ENCODE measurements at regions not wholly inside any gene's neighbourhood (a gene's known extent, or its start where the extent isn't known, plus 50 kb on each side); places are given as distances from the start of the nearest gene placed in this dataset.

DNA sequence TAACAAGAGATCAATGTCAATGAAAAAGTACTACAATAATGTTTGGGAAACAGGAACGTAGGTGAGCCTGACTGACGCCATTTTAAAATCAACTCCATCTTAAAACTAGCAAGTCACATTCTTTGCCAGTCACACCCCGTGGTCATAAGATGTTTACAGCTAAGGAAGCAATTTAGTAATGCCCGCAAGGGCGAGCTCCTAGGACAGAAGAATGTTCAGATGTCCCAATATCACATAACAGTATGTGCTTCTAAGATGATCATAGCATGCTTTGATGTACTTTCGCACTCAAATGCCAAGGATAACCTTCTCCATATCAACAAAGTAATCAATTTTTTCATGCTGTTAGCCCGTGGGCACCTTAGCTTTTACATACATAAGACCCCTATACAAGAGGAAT is 113.8 kb upstream of the EGFR start:
- no peak for TF ChIP-seq MXI1 (IDR thresholded peaks at IDR 0.05; ENCODE audit: borderline replicate concordance, low read depth, low read length)
- TF ChIP-seq FOS (IDR thresholded peaks at IDR 0.05; ENCODE audit: low read depth, low read length) = no peak
- TF ChIP-seq, protein P1, sequence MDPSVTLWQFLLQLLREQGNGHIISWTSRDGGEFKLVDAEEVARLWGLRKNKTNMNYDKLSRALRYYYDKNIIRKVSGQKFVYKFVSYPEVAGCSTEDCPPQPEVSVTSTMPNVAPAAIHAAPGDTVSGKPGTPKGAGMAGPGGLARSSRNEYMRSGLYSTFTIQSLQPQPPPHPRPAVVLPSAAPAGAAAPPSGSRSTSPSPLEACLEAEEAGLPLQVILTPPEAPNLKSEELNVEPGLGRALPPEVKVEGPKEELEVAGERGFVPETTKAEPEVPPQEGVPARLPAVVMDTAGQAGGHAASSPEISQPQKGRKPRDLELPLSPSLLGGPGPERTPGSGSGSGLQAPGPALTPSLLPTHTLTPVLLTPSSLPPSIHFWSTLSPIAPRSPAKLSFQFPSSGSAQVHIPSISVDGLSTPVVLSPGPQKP (IDR thresholded peaks at IDR 0.05; ENCODE audit: borderline replicate concordance, low read depth, low read length) = no peak
- TF ChIP-seq BHLHE40 (IDR thresholded peaks at IDR 0.05; ENCODE audit: low read depth, low read length) = no peak
- TF ChIP-seq RAD21 (IDR thresholded peaks at IDR 0.05; ENCODE audit: low read length) = no peak
- TF ChIP-seq, protein P2, sequence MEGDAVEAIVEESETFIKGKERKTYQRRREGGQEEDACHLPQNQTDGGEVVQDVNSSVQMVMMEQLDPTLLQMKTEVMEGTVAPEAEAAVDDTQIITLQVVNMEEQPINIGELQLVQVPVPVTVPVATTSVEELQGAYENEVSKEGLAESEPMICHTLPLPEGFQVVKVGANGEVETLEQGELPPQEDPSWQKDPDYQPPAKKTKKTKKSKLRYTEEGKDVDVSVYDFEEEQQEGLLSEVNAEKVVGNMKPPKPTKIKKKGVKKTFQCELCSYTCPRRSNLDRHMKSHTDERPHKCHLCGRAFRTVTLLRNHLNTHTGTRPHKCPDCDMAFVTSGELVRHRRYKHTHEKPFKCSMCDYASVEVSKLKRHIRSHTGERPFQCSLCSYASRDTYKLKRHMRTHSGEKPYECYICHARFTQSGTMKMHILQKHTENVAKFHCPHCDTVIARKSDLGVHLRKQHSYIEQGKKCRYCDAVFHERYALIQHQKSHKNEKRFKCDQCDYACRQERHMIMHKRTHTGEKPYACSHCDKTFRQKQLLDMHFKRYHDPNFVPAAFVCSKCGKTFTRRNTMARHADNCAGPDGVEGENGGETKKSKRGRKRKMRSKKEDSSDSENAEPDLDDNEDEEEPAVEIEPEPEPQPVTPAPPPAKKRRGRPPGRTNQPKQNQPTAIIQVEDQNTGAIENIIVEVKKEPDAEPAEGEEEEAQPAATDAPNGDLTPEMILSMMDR (conservative IDR thresholded peaks at IDR 0.05; ENCODE audit: low read depth, low read length) = no peak
- TF ChIP-seq RFX5 (IDR thresholded peaks at IDR 0.05; ENCODE audit: low read depth, low read length) = no peak
- no peak for TF ChIP-seq MAZ (IDR thresholded peaks at IDR 0.05; ENCODE audit: borderline replicate concordance, low read depth, low read length)
- TF ChIP-seq POLR2A (IDR thresholded peaks at IDR 0.05; ENCODE audit: low read depth, low read length) = no peak
- no peak for TF ChIP-seq NFE2L2 (IDR thresholded peaks at IDR 0.05; ENCODE audit: low read depth, low read length)
- TF ChIP-seq MAFK (IDR thresholded peaks at IDR 0.05; ENCODE audit: low read depth, low read length) = no peak
- TF ChIP-seq CHD1 (IDR thresholded peaks at IDR 0.05; ENCODE audit: low read depth, low read length) = no peak
- no peak for TF ChIP-seq CEBPB (IDR thresholded peaks at IDR 0.05; ENCODE audit: low read depth, low read length)
- no peak for TF ChIP-seq SMC3 (IDR thresholded peaks at IDR 0.05; ENCODE audit: low read depth, low read length)
- TF ChIP-seq RCOR1 (IDR thresholded peaks at IDR 0.05; ENCODE audit: insufficient replicate concordance, low read length) = no peak
- TF ChIP-seq, protein P3, sequence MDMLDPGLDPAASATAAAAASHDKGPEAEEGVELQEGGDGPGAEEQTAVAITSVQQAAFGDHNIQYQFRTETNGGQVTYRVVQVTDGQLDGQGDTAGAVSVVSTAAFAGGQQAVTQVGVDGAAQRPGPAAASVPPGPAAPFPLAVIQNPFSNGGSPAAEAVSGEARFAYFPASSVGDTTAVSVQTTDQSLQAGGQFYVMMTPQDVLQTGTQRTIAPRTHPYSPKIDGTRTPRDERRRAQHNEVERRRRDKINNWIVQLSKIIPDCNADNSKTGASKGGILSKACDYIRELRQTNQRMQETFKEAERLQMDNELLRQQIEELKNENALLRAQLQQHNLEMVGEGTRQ (IDR thresholded peaks at IDR 0.05; ENCODE audit: low read depth, low read length) = no peak
- dilution Hi-C loops (cut with HindIII; ENCODE audit: low sequenced_read_pairs, unreplicated experiment) = no loop called here

More for the DNA sequence above, 113.8 kb upstream of the EGFR start:
- Histone ChIP-seq H4K8ac (ENCODE audit: low read depth in 2 of 2, low read length in 2 of 2) (0 out of 4 replicates have a peak overlapping the region, but pooled peaks of 1 of the 2 experiments have one; percentile 44), H3K36me3 (ENCODE audit: control insufficient read depth, insufficient read depth, low read length) (no peaks in the 10 kb centered on the region), H3K14ac (replicated peaks; ENCODE audit: low read depth, low read length) (0 out of 2 replicates have a peak overlapping the region, but pooled peaks have one; percentile 13), H3K4ac (ENCODE audit: low read depth, low read length) (no peak overlapping the region; the same call in 1 of the 2 replicates), H2BK20ac (ENCODE audit: low read depth, low read length) (no peak overlapping the region), H3K27me3 (ENCODE audit: control insufficient read depth, insufficient read depth, low read length) (no peaks in the 10 kb centered on the region), H3K9me3 (ENCODE audit: control insufficient read depth, insufficient read depth, low read length) (no peaks in the 10 kb centered on the region; the same call in 1 of the 2 replicates), H3K56ac (ENCODE audit: extremely low read depth, insufficient read depth, low read length) (no peak overlapping the region), H3K27ac (ENCODE audit: insufficient read depth, low read length) (no peak overlapping the region), H4K5ac (ENCODE audit: low read depth, low read length) (no peak overlapping the region; the same call in 1 of the 2 replicates), H3K4me1 (ENCODE audit: control insufficient read depth, insufficient read depth, low read length) (no peaks in the 10 kb centered on the region), H2BK120ac (ENCODE audit: low read depth, low read length) (peak overlapping the region; percentile 20; the same call in 1 of the 2 replicates), H3K4me2 (ENCODE audit: low read depth, low read length) (no peak overlapping the region), H2AK5ac (ENCODE audit: low read depth, low read length) (peak overlapping the region; percentile 0; the same call in 1 of the 2 replicates), H2AK9ac (replicated peaks; ENCODE audit: low read depth, low read length, poor library complexity) (no peak overlapping the region), H2BK15ac (ENCODE audit: low read depth, low read length) (peak overlapping the region; percentile 73; the same call in 1 of the 3 replicates), H2BK5ac (ENCODE audit: low read depth, low read length, poor library complexity, severe bottlenecking) (no peak overlapping the region), H3K18ac (ENCODE audit: low read depth, low read length) (no peak overlapping the region), H2AFZ (replicated peaks; ENCODE audit: low read length, poor library complexity) (no peak overlapping the region), H3K9ac (ENCODE audit: low read depth, low read length) (no peak overlapping the region), H4K20me1 (ENCODE audit: insufficient read depth, low read length) (no peaks in the 10 kb centered on the region), H3K23ac (ENCODE audit: low read depth, low read length) (no peak overlapping the region), H4K91ac (ENCODE audit: insufficient read depth, low read depth, low read length) (no peak overlapping the region), H3K79me1 (ENCODE audit: low read depth in 1 of 2, low read length in 2 of 2) (no peaks in the 10 kb centered on the region), H3K4me3 (ENCODE audit: insufficient read depth, low read depth, low read length) (no peak overlapping the region), H3K9me1 (ENCODE audit: insufficient read depth, low read length) (no peaks in the 10 kb centered on the region)
- DNase-seq = no peak
- 85% methylated on average over 2 of the region's 7 CpGs; no CpG with 5 or more reads in 1 of the 2 experiments for WGBS, 2 experiments (ENCODE audit: extremely low coverage in 2 of 2, insufficient read length in 1 of 2)
- CTCF ChIA-PET = interaction anchor here (0.7 kb wide), 1 partner anchor 135 kb away, joined by 3 read pairs; no protein-coding TSS in a partner anchor
- ATAC-seq (ENCODE audit: low read depth) = no peak
- BruUV-seq (replicated peaks) = no TSS peak
- POLR2A ChIA-PET (ENCODE audit: unreplicated experiment) = no interaction called here
- in situ Hi-C loops (cut with MboI; ENCODE audit: low sequenced_read_pairs) = no loop called here
- intact Hi-C loops (cut with micrococcal nuclease) = no loop called here

All from IMR-90 (cell line).